Right lobe of liver (tissue), 6 donors: ENCODE measurements at regions not wholly inside any gene's neighbourhood (a gene's known extent, or its start where the extent isn't known, plus 50 kb on each side); places are given as distances from the start of the nearest gene placed in this dataset.
A peak's percentile ranks its signal among the peaks of the same experiment; 100 is the strongest.

Source experiments
- ATAC-seq, 4 donors: fragments of 200-7000 bp; cut with Tn5 transposase; one replicate each; pipeline ENCODE4 v1.9.1; 2020; ENCODE audit warnings: mild to moderate bottlenecking in 4 of 4, moderate library complexity in 4 of 4
- DNase-seq, 3 donors: peaks; one replicate each; pipeline ENCODE4 v3.0.0-alpha.2; 2020
- H3K27ac ChIP-seq, 3 donors: fragments of 200-600 bp; one replicate each; pipeline ENCODE4 v1.8.0; 2022
- H3K27me3 ChIP-seq, 2 donors: fragments of 200-600 bp; one replicate each; pipeline ENCODE4 v1.8.0; 2022
- H3K36me3 ChIP-seq, 4 donors: fragments of 200-600 bp; sonication (generic) in 1 of 4; one replicate each; pipeline versions ENCODE4 v1.5.1 to v1.8.0; 2017 to 2022; ENCODE audit warnings: control low read depth in 1 of 4
- H3K4me1 ChIP-seq, 4 donors: fragments of 200-600 bp; sonication (generic) in 1 of 4; one replicate each; pipeline versions ENCODE4 v1.5.1 to v1.8.0; 2017 to 2022; ENCODE audit warnings: control low read depth in 1 of 4
- H3K4me3 ChIP-seq, 3 donors: fragments of 200-600 bp; one replicate each; pipeline ENCODE4 v1.8.0; 2022
- H3K9me3 ChIP-seq, 4 donors: fragments of 200-600 bp; sonication (generic) in 1 of 4; one replicate each; pipeline versions ENCODE4 v1.5.1 to v1.8.0; 2017 to 2022; ENCODE audit warnings: control low read depth in 1 of 4
- POLR2A ChIP-seq: fragments of 450-650 bp; IDR thresholded peaks from one replicate; pipeline ENCODE4 v1.6.1; 2017; ENCODE audit warnings: antibody characterized with exemption, mild to moderate bottlenecking
- WGBS: methylation state at CpG from one replicate; pipeline ENCODE4 v1.1.6; 2018; ENCODE audit warnings: low coverage, low lambda C conversion rate; ENCODE audit not compliant: insufficient coverage; ENCODE audit errors: missing lambda C conversion rate; 5-methylcytosine and 5-hydroxymethylcytosine counted together
- intact Hi-C, 2 donors: fragments of 100-400 bp; cut with DNase I; formaldehyde crosslinking; loops; one replicate each; pipeline versions ENCODE4 v1.11.2 to v1.14.1; 2022
- TF ChIP-seq, protein P1 (sequence below), 4 donors: fragments of 200-600 bp in 3 of 4; fragments of 450-650 bp in 1 of 4; IDR thresholded peaks; one replicate each; pipeline versions ENCODE4 v1.5.1 to v1.8.0; 2016 to 2022; ENCODE audit warnings: antibody characterized with exemption in 4 of 4, mild to moderate bottlenecking in 2 of 4
- donor health status: DM: no; HTN: yes; CAD: no.
- donor health status: DM: no; HTN: no; CAD: no.
- donor health status: DM: no; HTN: no; CAD: no.
- donor health status: DM: no; HTN: yes; CAD: no.
- donor health status: DM: no; HTN: yes; CAD: no.

DNA sequence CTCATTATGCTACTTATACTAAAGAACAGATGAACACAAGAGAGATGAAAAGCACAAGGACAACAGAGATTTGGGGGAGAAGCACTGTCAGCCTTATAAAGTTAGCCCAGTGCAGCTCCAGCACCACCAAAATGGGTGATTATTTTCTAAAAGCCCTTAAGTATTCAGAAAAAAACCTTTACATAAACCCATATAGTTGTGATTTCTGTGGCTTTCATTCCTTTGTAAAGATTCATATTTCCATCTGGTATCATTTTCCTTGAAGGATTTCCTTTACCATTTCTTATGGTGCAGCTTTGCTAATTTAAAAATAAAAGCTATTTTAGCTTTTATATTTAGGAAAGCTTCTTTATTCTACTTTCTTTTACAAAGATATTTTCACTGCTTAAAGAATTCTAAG, 311.0 kb downstream of the TMEM167A start:
- TF ChIP-seq, protein P1, sequence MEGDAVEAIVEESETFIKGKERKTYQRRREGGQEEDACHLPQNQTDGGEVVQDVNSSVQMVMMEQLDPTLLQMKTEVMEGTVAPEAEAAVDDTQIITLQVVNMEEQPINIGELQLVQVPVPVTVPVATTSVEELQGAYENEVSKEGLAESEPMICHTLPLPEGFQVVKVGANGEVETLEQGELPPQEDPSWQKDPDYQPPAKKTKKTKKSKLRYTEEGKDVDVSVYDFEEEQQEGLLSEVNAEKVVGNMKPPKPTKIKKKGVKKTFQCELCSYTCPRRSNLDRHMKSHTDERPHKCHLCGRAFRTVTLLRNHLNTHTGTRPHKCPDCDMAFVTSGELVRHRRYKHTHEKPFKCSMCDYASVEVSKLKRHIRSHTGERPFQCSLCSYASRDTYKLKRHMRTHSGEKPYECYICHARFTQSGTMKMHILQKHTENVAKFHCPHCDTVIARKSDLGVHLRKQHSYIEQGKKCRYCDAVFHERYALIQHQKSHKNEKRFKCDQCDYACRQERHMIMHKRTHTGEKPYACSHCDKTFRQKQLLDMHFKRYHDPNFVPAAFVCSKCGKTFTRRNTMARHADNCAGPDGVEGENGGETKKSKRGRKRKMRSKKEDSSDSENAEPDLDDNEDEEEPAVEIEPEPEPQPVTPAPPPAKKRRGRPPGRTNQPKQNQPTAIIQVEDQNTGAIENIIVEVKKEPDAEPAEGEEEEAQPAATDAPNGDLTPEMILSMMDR (IDR thresholded peaks at IDR 0.05), result no peak
- no peak for TF ChIP-seq POLR2A
- DNase-seq (no peak), ATAC-seq (no peak)
- no peak overlapping the region for H3K4me3 ChIP-seq
- no peaks in the 10 kb centered on the region for H3K27me3 ChIP-seq
- H3K9me3 ChIP-seq, result no peaks in the 10 kb centered on the region
- no peaks in the 10 kb centered on the region for H3K36me3 ChIP-seq
- H3K4me1 ChIP-seq, result no peaks in the 10 kb centered on the region
- H3K27ac ChIP-seq, result no peak overlapping the region
- intact Hi-C loops, result no loop called here

DNA sequence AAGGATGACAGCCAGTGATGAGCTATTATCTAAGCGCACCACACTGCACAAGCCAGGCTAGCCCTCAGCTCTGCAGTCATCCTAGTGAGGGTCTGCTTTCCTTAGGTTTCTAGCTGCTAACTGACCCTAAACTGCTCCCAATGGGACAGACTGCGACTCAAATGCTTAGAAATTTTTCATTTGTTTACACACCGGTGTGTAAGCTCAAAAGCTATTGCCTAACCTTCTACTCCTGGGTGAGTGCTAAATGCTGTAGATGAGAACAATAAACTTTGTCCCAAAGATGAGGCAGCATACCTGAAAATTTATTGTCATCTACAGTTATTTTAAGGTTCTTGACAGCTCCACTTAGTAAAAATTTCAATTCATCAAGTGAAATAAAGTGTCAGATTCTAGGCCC, 311.4 kb downstream of the TMEM167A start:
- ATAC-seq (peak; percentile 66 to 94 (median 80)), DNase-seq (no peak)
- TF ChIP-seq, protein P1 (IDR thresholded peaks at IDR 0.05), result no peak
- TF ChIP-seq POLR2A, result no peak
- Histone ChIP-seq H3K27me3 (no peaks in the 10 kb centered on the region), H3K4me3 (no peak overlapping the region), H3K9me3 (no peaks in the 10 kb centered on the region), H3K36me3 (no peaks in the 10 kb centered on the region), H3K4me1 (no peaks in the 10 kb centered on the region), H3K27ac (no peak overlapping the region)
- intact Hi-C loops, result no loop called here
- 40% methylated on average over 3 of the region's 3 CpGs for WGBS

- WGBS, result 73% methylated on average over 4 of the region's 10 CpGs
- Histone ChIP-seq H3K9me3 (no peaks in the 10 kb centered on the region), H3K36me3 (no peaks in the 10 kb centered on the region), H3K4me1 (no peaks in the 10 kb centered on the region), H3K4me3 (no peak overlapping the region), H3K27ac (no peak overlapping the region), H3K27me3 (no peaks in the 10 kb centered on the region)
- DNase-seq, result no peak
- TF ChIP-seq, protein P1 (IDR thresholded peaks at IDR 0.05), result no peak
- TF ChIP-seq POLR2A, result no peak
- intact Hi-C loops, result no loop called here
- no peak for ATAC-seq
Observed at GRCh38 chr5:82760856-82761255, 316.3 kb downstream of the TMEM167A start.

DNA sequence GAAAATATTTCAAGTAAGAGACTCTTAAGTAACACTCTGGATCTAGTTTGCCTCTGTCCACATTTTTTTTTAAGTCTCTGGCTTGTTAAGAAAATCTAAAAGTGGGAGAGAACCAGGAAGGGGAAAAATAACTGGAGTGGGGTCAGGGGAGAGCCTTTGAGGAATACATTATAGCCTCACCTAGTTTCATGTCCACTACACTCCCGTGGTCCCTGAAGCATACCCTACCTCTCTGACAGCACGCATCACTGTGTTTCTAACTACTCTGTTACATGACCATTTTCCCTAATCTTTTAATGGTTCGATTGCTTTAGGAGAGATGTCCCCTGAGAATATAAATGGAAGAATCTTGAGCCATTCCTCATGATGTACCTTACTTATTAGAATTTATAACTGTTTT, 318.3 kb downstream of the TMEM167A start:
- H3K27me3 ChIP-seq, result no peaks in the 10 kb centered on the region
- H3K9me3 ChIP-seq, result no peaks in the 10 kb centered on the region
- no peak overlapping the region for H3K4me3 ChIP-seq
- ATAC-seq (no peak), DNase-seq (no peak)
- H3K4me1 ChIP-seq, result no peaks in the 10 kb centered on the region
- WGBS, result 74% methylated on average over 3 of the region's 3 CpGs
- no peaks in the 10 kb centered on the region for H3K36me3 ChIP-seq
- intact Hi-C loops, result no loop called here
- H3K27ac ChIP-seq, result no peak overlapping the region
- no peak for TF ChIP-seq POLR2A
- TF ChIP-seq, protein P1 (IDR thresholded peaks at IDR 0.05), result no peak

DNA sequence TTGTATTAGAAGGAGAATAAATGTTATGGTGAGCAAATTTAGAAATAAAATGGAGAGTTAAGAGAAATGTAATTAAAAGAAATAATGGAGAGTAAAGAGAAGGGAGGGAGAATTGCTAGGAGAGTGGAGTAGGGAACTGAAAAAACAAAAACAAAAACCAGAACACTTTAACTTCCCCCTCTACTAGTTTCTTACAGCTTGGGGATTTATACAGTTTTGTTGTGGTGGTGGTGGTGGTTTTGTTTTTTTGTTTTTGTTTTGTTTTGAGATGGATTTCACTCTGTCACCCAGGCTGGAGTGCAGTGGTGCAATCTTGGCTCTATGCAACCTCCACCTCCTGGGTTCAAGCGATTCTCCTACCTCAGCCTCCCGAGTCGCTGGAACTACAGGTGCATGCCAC, 322.4 kb downstream of the TMEM167A start:
- no peaks in the 10 kb centered on the region for H3K27me3 ChIP-seq
- DNase-seq, result no peak
- no peak overlapping the region for H3K4me3 ChIP-seq
- WGBS, result 79% methylated on average over 3 of the region's 3 CpGs
- no peak for ATAC-seq
- TF ChIP-seq, protein P1 (IDR thresholded peaks at IDR 0.05), result no peak
- no peak for TF ChIP-seq POLR2A
- H3K27ac ChIP-seq, result no peak overlapping the region
- H3K36me3 ChIP-seq, result no peaks in the 10 kb centered on the region
- intact Hi-C loops, result no loop called here
- H3K4me1 ChIP-seq, result no peaks in the 10 kb centered on the region
- H3K9me3 ChIP-seq, result no peaks in the 10 kb centered on the region
